IMR-90 (cell line): ENCODE measurements at regions not wholly inside any gene's neighbourhood (a gene's known extent, or its start where the extent isn't known, plus 50 kb on each side); places are given as distances from the start of the nearest gene placed in this dataset.

Experiments
- ATAC-seq: fragments of 200-7000 bp; cut with Tn5 transposase; 2 replicates; pipeline ENCODE4 v1.9.1; 2020; ENCODE audit warnings: low read depth, mild to moderate bottlenecking, moderate library complexity
- BruUV-seq: library from RNA; stranded (reverse); fragments of 400-500 nt; replicated peaks from 2 replicates; lab custom pipeline; 2021; lab: Mats Ljungman, UMichigan
- CTCF ChIA-PET: fragments of 300-600 bp; formaldehyde crosslinking; extraction: SDS; loops from one replicate; lab custom pipeline; 2021; ENCODE audit warnings: antibody characterized with exemption; lab: Yijun Ruan, JAX
- POLR2A ChIA-PET: fragments of 300-600 bp; sonication (Branson Sonifier 250); formaldehyde crosslinking; loops from one replicate; lab custom pipeline; 2022; ENCODE audit warnings: antibody characterized with exemption; ENCODE audit not compliant: unreplicated experiment; lab: Charles Lee
- DNase-seq: peaks from one replicate; pipeline ENCODE4 v3.0.0; 2013
- H2AFZ ChIP-seq: replicated peaks from 2 replicates; pipeline ENCODE3; 2013; ENCODE audit warnings: low read length, mild to moderate bottlenecking; ENCODE audit not compliant: poor library complexity
- H2AK5ac ChIP-seq: 2 replicates; pipeline ENCODE4 v1.6.1; 2013; ENCODE audit warnings: low read depth, low read length, inconsistent platforms
- H2AK9ac ChIP-seq: replicated peaks from 2 replicates; pipeline ENCODE3; 2013; ENCODE audit warnings: mild to moderate bottlenecking, low read depth, low read length, moderate library complexity; ENCODE audit not compliant: poor library complexity
- H2BK120ac ChIP-seq: 2 replicates; pipeline ENCODE4 v1.6.1; 2013; ENCODE audit warnings: low read depth, low read length, inconsistent platforms
- H2BK15ac ChIP-seq: 3 replicates; pipeline ENCODE4 v1.6.1; 2013; ENCODE audit warnings: low read depth, low read length, inconsistent platforms
- H2BK20ac ChIP-seq: 2 replicates; pipeline ENCODE4 v1.6.1; 2013; ENCODE audit warnings: low read depth, mild to moderate bottlenecking, inconsistent platforms, low read length, moderate library complexity
- H2BK5ac ChIP-seq: 2 replicates; pipeline ENCODE4 v1.6.1; 2013; ENCODE audit warnings: mild to moderate bottlenecking, low read depth, low read length, inconsistent platforms; ENCODE audit not compliant: poor library complexity, severe bottlenecking
- H3K14ac ChIP-seq: replicated peaks from 2 replicates; pipeline ENCODE4 v1.6.1; 2013; ENCODE audit warnings: low read depth, low read length, inconsistent platforms
- H3K18ac ChIP-seq: 2 replicates; pipeline ENCODE4 v1.6.1; 2013; ENCODE audit warnings: low read depth, low read length, control low read depth
- H3K23ac ChIP-seq: 2 replicates; pipeline ENCODE4 v1.6.1; 2013; ENCODE audit warnings: low read depth, low read length, inconsistent platforms
- H3K27ac ChIP-seq: 2 replicates; pipeline ENCODE4 v1.5.1; 2013; ENCODE audit warnings: mild to moderate bottlenecking, control low read depth, low read length; ENCODE audit not compliant: insufficient read depth
- H3K27me3 ChIP-seq: 2 replicates; pipeline ENCODE4 v1.6.1; 2013; ENCODE audit warnings: low read length; ENCODE audit not compliant: control insufficient read depth, insufficient read depth
- H3K36me3 ChIP-seq: 2 replicates; pipeline ENCODE4 v1.6.1; 2013; ENCODE audit warnings: low read length, mixed read lengths; ENCODE audit not compliant: control insufficient read depth, insufficient read depth
- H3K4ac ChIP-seq: 2 replicates; pipeline ENCODE4 v1.6.1; 2013; ENCODE audit warnings: low read depth, low read length, inconsistent platforms
- H3K4me1 ChIP-seq: 2 replicates; pipeline ENCODE4 v1.6.1; 2013; ENCODE audit warnings: low read length, mixed read lengths; ENCODE audit not compliant: control insufficient read depth, insufficient read depth
- H3K4me2 ChIP-seq: 2 replicates; pipeline ENCODE4 v1.6.1; 2013; ENCODE audit warnings: low read depth, mild to moderate bottlenecking, control low read depth, low read length, moderate library complexity
- H3K4me3 ChIP-seq: 2 replicates; pipeline ENCODE4 v1.5.1; 2013; ENCODE audit warnings: low read depth, mild to moderate bottlenecking, control low read depth, low read length, moderate library complexity; ENCODE audit not compliant: insufficient read depth
- H3K56ac ChIP-seq: 2 replicates; pipeline ENCODE4 v1.6.1; 2013; ENCODE audit warnings: low read length, inconsistent platforms; ENCODE audit not compliant: insufficient read depth; ENCODE audit errors: extremely low read depth
- H3K79me1 ChIP-seq, 2 experiments: 2 replicates each; pipeline ENCODE4 v1.6.1; 2013; ENCODE audit warnings: low read length in 2 of 2, inconsistent platforms in 1 of 2, low read depth in 1 of 2
- H3K9ac ChIP-seq: 2 replicates; pipeline ENCODE4 v1.6.1; 2013; ENCODE audit warnings: low read depth, low read length, control low read depth
- H3K9me1 ChIP-seq: 2 replicates; pipeline ENCODE4 v1.6.1; 2013; ENCODE audit warnings: low read length, inconsistent platforms; ENCODE audit not compliant: insufficient read depth
- H3K9me3 ChIP-seq: 2 replicates; pipeline ENCODE4 v1.6.1; 2013; ENCODE audit warnings: low read length; ENCODE audit not compliant: control insufficient read depth, insufficient read depth
- H4K20me1 ChIP-seq: 2 replicates; pipeline ENCODE4 v1.6.1; 2013; ENCODE audit warnings: low read length, inconsistent platforms; ENCODE audit not compliant: insufficient read depth
- H4K5ac ChIP-seq: 2 replicates; pipeline ENCODE4 v1.6.1; 2013; ENCODE audit warnings: mild to moderate bottlenecking, low read depth, low read length, control low read depth
- H4K8ac ChIP-seq, 2 experiments: 2 replicates each; pipeline ENCODE4 v1.6.1; 2013; ENCODE audit warnings: low read depth in 2 of 2, low read length in 2 of 2, control low read depth in 1 of 2, inconsistent platforms in 1 of 2
- H4K91ac ChIP-seq: 2 replicates; pipeline ENCODE4 v1.6.1; 2013; ENCODE audit warnings: low read depth, low read length, inconsistent platforms; ENCODE audit not compliant: insufficient read depth
- BHLHE40 ChIP-seq: fragments of 150-350 bp; IDR thresholded peaks from 2 replicates; pipeline ENCODE4 v1.6.1; 2016; ENCODE audit warnings: mild to moderate bottlenecking, low read depth, low read length
- CEBPB ChIP-seq: IDR thresholded peaks from 2 replicates; pipeline ENCODE4 v1.6.1; 2012; ENCODE audit warnings: low read depth, low read length, improper control_type of control experiment
- CHD1 ChIP-seq: IDR thresholded peaks from 2 replicates; pipeline ENCODE4 v1.6.1; 2012; ENCODE audit warnings: low read depth, low read length, improper control_type of control experiment
- MAFK ChIP-seq: IDR thresholded peaks from 2 replicates; pipeline ENCODE4 v1.6.1; 2012; ENCODE audit warnings: low read depth, low read length, improper control_type of control experiment
- NFE2L2 ChIP-seq: fragments of 150-350 bp; IDR thresholded peaks from 2 replicates; pipeline ENCODE4 v1.6.1; 2016; ENCODE audit warnings: low read depth, mild to moderate bottlenecking, low read length
- POLR2A ChIP-seq: IDR thresholded peaks from 2 replicates; pipeline ENCODE4 v1.6.1; 2012; ENCODE audit warnings: mild to moderate bottlenecking, low read depth, low read length
- RCOR1 ChIP-seq: IDR thresholded peaks from 2 replicates; pipeline ENCODE4 v1.6.1; 2012; ENCODE audit warnings: mild to moderate bottlenecking, low read length, improper control_type of control experiment; ENCODE audit not compliant: insufficient replicate concordance
- RFX5 ChIP-seq: IDR thresholded peaks from 2 replicates; pipeline ENCODE4 v1.8.0; 2012; ENCODE audit warnings: low read depth, mild to moderate bottlenecking, low read length, moderate library complexity
- SMC3 ChIP-seq: fragments of 150-350 bp; IDR thresholded peaks from 2 replicates; pipeline ENCODE4 v1.6.1; 2016; ENCODE audit warnings: low read depth, mild to moderate bottlenecking, antibody characterized with exemption, low read length, moderate library complexity
- WGBS, 2 experiments: methylation state at CpG; one replicate each; pipeline versions ENCODE4 v1.1.5 to v1.1.7; 2013; ENCODE audit warnings: missing lambda C conversion rate in 2 of 2; ENCODE audit not compliant: insufficient read length in 1 of 2; ENCODE audit errors: extremely low coverage in 2 of 2; 5-methylcytosine and 5-hydroxymethylcytosine counted together
- dilution Hi-C: fragments of 300-500 bp; cut with HindIII; formaldehyde crosslinking; loops from one replicate; pipeline ENCODE4 v1.14.3; 2018; ENCODE audit warnings: low sequenced_read_pairs; ENCODE audit not compliant: unreplicated experiment
- in situ Hi-C: fragments of 300-500 bp; cut with MboI; formaldehyde crosslinking; loops from 3 replicates; pipeline ENCODE4 v1.14.3; 2019; ENCODE audit warnings: low sequenced_read_pairs, inconsistent platforms, mixed read lengths
- intact Hi-C: fragments of 100-400 bp; cut with micrococcal nuclease; formaldehyde crosslinking; loops from 2 replicates; pipeline ENCODE4 v1.10.0; 2022
- TF ChIP-seq, protein P1 (sequence below): fragments of 150-350 bp; IDR thresholded peaks from 2 replicates; pipeline ENCODE4 v1.6.1; 2017; ENCODE audit warnings: mild to moderate bottlenecking, antibody characterized with exemption, low read length, low read depth
- TF ChIP-seq, protein P2 (sequence below): conservative IDR thresholded peaks from 2 replicates; pipeline ENCODE4 v1.5.1; 2012; ENCODE audit warnings: mild to moderate bottlenecking, low read depth, low read length, improper control_type of control experiment

DNA sequence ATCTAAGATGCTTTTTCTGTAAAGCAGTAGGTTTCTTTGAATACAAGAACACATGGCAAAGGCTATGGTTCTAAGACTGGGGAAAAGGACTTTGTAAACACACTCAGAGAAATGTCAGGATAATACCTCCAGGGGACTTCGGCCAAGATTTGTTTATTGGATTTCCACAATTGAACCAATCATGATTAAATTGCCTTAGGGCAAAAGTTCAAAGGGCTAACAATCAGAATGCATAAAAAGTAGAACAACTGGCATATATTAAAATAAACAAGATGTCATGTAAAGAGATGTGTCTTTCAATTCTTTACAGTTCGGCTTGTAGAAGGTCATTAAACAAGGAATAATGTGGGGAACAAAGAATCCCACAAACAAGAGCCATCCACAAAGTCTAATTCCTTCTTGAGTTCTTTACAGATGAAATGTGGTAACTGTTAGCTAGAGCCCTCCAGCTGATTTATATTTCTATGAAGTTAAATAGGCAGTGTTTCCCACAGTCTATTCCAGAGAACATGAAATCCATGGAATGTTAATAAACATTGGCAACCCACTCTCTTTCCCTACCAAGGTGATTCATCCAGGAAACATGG is 565.5 kb downstream of the ZNF608 start:
- Histone ChIP-seq H3K56ac (no peak overlapping the region), H3K9me1 (no peaks in the 10 kb centered on the region)
- no CpG with 5 or more reads among the region's 2 CpGs for WGBS, 2 experiments

More for the DNA sequence above, 565.5 kb downstream of the ZNF608 start:
- Histone ChIP-seq H3K9ac (no peak overlapping the region), H2AK9ac (no peak overlapping the region), H3K23ac (no peak overlapping the region), H4K8ac (no peak overlapping the region), H3K27me3 (no peaks in the 10 kb centered on the region), H3K4me3 (no peak overlapping the region), H3K9me3 (no peaks in the 10 kb centered on the region), H2BK15ac (no peak overlapping the region), H2AK5ac (no peak overlapping the region), H3K27ac (no peak overlapping the region), H2BK120ac (no peak overlapping the region), H2AFZ (no peak overlapping the region), H3K4ac (no peak overlapping the region), H3K4me1 (peaks cover 2% of the 10 kb centered on the region; the same call in 1 of the 2 replicates), H3K79me1 (no peaks in the 10 kb centered on the region), H2BK20ac (no peak overlapping the region), H4K5ac (no peak overlapping the region), H2BK5ac (no peak overlapping the region), H3K4me2 (no peak overlapping the region), H4K20me1 (no peaks in the 10 kb centered on the region), H3K18ac (no peak overlapping the region), H4K91ac (no peak overlapping the region), H3K36me3 (no peaks in the 10 kb centered on the region), H3K14ac (no peak overlapping the region)
- DNase-seq: peak; percentile 21
- no TSS peak for BruUV-seq
- intact Hi-C loops (loop anchor here (5.0 kb wide), 1 partner anchor 509 kb away; no protein-coding TSS in a partner anchor), dilution Hi-C loops (no loop called here), in situ Hi-C loops (no loop called here)
- ChIA-PET POLR2A (no interaction called here), CTCF (interaction anchor here (0.9 kb wide), 1 partner anchor 8 kb away, joined by 3 read pairs; no protein-coding TSS in a partner anchor)
- TF ChIP-seq, protein P1, sequence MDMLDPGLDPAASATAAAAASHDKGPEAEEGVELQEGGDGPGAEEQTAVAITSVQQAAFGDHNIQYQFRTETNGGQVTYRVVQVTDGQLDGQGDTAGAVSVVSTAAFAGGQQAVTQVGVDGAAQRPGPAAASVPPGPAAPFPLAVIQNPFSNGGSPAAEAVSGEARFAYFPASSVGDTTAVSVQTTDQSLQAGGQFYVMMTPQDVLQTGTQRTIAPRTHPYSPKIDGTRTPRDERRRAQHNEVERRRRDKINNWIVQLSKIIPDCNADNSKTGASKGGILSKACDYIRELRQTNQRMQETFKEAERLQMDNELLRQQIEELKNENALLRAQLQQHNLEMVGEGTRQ: no peak
- TF ChIP-seq SMC3 (no peak), CHD1 (no peak), POLR2A (no peak), MAFK (no peak), NFE2L2 (no peak), RFX5 (no peak), BHLHE40 (no peak), RCOR1 (no peak), CEBPB (no peak)
- TF ChIP-seq, protein P2, sequence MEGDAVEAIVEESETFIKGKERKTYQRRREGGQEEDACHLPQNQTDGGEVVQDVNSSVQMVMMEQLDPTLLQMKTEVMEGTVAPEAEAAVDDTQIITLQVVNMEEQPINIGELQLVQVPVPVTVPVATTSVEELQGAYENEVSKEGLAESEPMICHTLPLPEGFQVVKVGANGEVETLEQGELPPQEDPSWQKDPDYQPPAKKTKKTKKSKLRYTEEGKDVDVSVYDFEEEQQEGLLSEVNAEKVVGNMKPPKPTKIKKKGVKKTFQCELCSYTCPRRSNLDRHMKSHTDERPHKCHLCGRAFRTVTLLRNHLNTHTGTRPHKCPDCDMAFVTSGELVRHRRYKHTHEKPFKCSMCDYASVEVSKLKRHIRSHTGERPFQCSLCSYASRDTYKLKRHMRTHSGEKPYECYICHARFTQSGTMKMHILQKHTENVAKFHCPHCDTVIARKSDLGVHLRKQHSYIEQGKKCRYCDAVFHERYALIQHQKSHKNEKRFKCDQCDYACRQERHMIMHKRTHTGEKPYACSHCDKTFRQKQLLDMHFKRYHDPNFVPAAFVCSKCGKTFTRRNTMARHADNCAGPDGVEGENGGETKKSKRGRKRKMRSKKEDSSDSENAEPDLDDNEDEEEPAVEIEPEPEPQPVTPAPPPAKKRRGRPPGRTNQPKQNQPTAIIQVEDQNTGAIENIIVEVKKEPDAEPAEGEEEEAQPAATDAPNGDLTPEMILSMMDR: no peak
- no peak; the same call in 1 of the 2 replicates for ATAC-seq
